Testis (tissue), 2 donors: ENCODE measurements at regions not wholly inside any gene's neighbourhood (a gene's known extent, or its start where the extent isn't known, plus 50 kb on each side); places are given as distances from the start of the nearest gene placed in this dataset.

ENCODE experiments used
- CTCF ChIP-seq, 3 experiments: fragments of 450-650 bp in 2 of 3; fragments of 200-600 bp in 1 of 3; sonication (generic) in 1 of 3; IDR thresholded peaks; one replicate each; pipeline ENCODE4 v1.5.1; 2016 to 2019; ENCODE audit warnings: antibody characterized with exemption in 3 of 3, mild to moderate bottlenecking in 2 of 3, moderate library complexity in 1 of 3
- POLR2A ChIP-seq: fragments of 450-650 bp; IDR thresholded peaks from one replicate; pipeline ENCODE4 v1.6.1; 2017; ENCODE audit warnings: antibody characterized with exemption, mild to moderate bottlenecking, moderate library complexity

GRCh38 chr5:2983583-2984300 is 232.3 kb upstream of the IRX2 start:
- no peak for TF ChIP-seq CTCF (IDR thresholded peaks at IDR 0.05)
- TF ChIP-seq POLR2A = no peak
